CD4-positive, alpha-beta T cell (primary cell): ENCODE measurements at regions not wholly inside any gene's neighbourhood (a gene's known extent, or its start where the extent isn't known, plus 50 kb on each side); places are given as distances from the start of the nearest gene placed in this dataset.
"Not testable (repeated sequence)": the region's sequence is repeated elsewhere in the genome, so short reads cannot be mapped to it uniquely, and the experiment has no call there.

Experiments
- ATAC-seq: fragments of 200-7000 bp; cut with Tn5 transposase; one replicate; pipeline ENCODE4 v1.10.0; 2022; ENCODE audit warnings: mild to moderate bottlenecking; ENCODE audit not compliant: poor library complexity
- CTCF ChIA-PET: fragments of 350-600 bp; sonication (Branson Sonifier 250); formaldehyde crosslinking; loops from one replicate; lab custom pipeline; 2021; ENCODE audit warnings: antibody characterized with exemption, inconsistent platforms; lab: Charles Lee
- POLR2A ChIA-PET: fragments of 350-600 bp; sonication (Branson Sonifier 250); formaldehyde crosslinking; loops from one replicate; lab custom pipeline; 2021; ENCODE audit warnings: antibody characterized with exemption, inconsistent platforms; lab: Charles Lee
- DNase-seq, 14 experiments: peaks; one replicate each; pipeline ENCODE4 v3.0.0-alpha.2; 2013 to 2020; ENCODE audit warnings: mixed read lengths in 2 of 14
- H3K27ac ChIP-seq, 2 donors: one replicate each; pipeline versions ENCODE4 v1.5.1 to v1.7.0; 2013; ENCODE audit warnings: low read length in 2 of 2, low read depth in 1 of 2, mild to moderate bottlenecking in 1 of 2
- H3K27me3 ChIP-seq, 2 experiments: 1 replicate in 1 of 2; 2 replicates in 1 of 2; pipeline versions ENCODE4 v1.6.1 to v1.7.0; 2013; ENCODE audit warnings: low read length in 2 of 2, control low read depth in 1 of 2, mild to moderate bottlenecking in 1 of 2, moderate library complexity in 1 of 2; ENCODE audit not compliant: insufficient read depth in 2 of 2, control insufficient read depth in 1 of 2
- H3K36me3 ChIP-seq: one replicate; pipeline ENCODE4 v1.6.1; 2013; ENCODE audit warnings: low read length, control low read depth; ENCODE audit not compliant: insufficient read depth
- H3K4me1 ChIP-seq: one replicate; pipeline ENCODE4 v1.6.1; 2013; ENCODE audit warnings: low read length, control low read depth; ENCODE audit not compliant: insufficient read depth
- H3K4me3 ChIP-seq: one replicate; pipeline ENCODE4 v1.5.1; 2013; ENCODE audit warnings: mild to moderate bottlenecking, low read length, moderate library complexity
- H3K9me3 ChIP-seq, 2 experiments: 1 replicate in 1 of 2; 2 replicates in 1 of 2; pipeline versions ENCODE4 v1.6.1 to v1.7.0; 2013; ENCODE audit warnings: low read length in 2 of 2, mild to moderate bottlenecking in 2 of 2, control low read depth in 1 of 2, moderate library complexity in 1 of 2; ENCODE audit not compliant: control insufficient read depth in 1 of 2, insufficient read depth in 1 of 2
- H3K27ac Mint-ChIP-seq: one replicate; pipeline ENCODE4 v1.8.0; 2020; ENCODE audit warnings: mixed read lengths
- H3K27me3 Mint-ChIP-seq: one replicate; pipeline ENCODE4 v1.8.0; 2021; ENCODE audit warnings: mixed read lengths
- H3K36me3 Mint-ChIP-seq: one replicate; pipeline ENCODE4 v1.8.0; 2021; ENCODE audit warnings: low read depth, mixed read lengths
- H3K4me1 Mint-ChIP-seq: one replicate; pipeline ENCODE4 v1.8.0; 2021; ENCODE audit warnings: low read depth, mixed read lengths
- H3K4me3 Mint-ChIP-seq: one replicate; pipeline ENCODE4 v1.8.0; 2020; ENCODE audit warnings: mild to moderate bottlenecking, mixed read lengths
- H3K9me3 Mint-ChIP-seq: one replicate; pipeline ENCODE4 v1.8.0; 2020; ENCODE audit warnings: mixed read lengths
- intact Hi-C, 2 experiments: fragments of 100-400 bp; cut with DNase I in 1 of 2; cut with micrococcal nuclease in 1 of 2; formaldehyde crosslinking; loops; one replicate each; pipeline versions ENCODE4 v1.15.1 to v1.9.0; 2023 to 2025; cut with DNase I, micrococcal nuclease
- TF ChIP-seq, protein P1 (sequence below): fragments of 200-600 bp; IDR thresholded peaks from one replicate; pipeline ENCODE4 v1.8.0; 2022; ENCODE audit warnings: antibody characterized with exemption, mild to moderate bottlenecking

- H3K4me1 ChIP-seq, result peaks cover 14% of the 10 kb centered on the region
- no peak overlapping the region for H3K4me3 ChIP-seq
- peaks cover 0 to 8% of the 10 kb centered on the region in 2 experiments for H3K27me3 ChIP-seq
- no peak overlapping the region for H3K27ac Mint-ChIP-seq
- no peaks in the 10 kb centered on the region for H3K9me3 Mint-ChIP-seq
- no peak overlapping the region for H3K4me3 Mint-ChIP-seq
- no peaks in the 10 kb centered on the region for H3K36me3 ChIP-seq
- peaks cover 43% of the 10 kb centered on the region for H3K27me3 Mint-ChIP-seq
- DNase-seq, result no peak
- ChIA-PET POLR2A (no interaction called here), CTCF (no interaction called here)
- H3K4me1 Mint-ChIP-seq, result peaks cover 13% of the 10 kb centered on the region
- intact Hi-C loops, result loop anchor here in 1 of 2 experiments (10.0 kb wide), 1 partner anchor 281 kb away; no protein-coding TSS in a partner anchor
- H3K36me3 Mint-ChIP-seq, result no peaks in the 10 kb centered on the region
- TF ChIP-seq, protein P1, sequence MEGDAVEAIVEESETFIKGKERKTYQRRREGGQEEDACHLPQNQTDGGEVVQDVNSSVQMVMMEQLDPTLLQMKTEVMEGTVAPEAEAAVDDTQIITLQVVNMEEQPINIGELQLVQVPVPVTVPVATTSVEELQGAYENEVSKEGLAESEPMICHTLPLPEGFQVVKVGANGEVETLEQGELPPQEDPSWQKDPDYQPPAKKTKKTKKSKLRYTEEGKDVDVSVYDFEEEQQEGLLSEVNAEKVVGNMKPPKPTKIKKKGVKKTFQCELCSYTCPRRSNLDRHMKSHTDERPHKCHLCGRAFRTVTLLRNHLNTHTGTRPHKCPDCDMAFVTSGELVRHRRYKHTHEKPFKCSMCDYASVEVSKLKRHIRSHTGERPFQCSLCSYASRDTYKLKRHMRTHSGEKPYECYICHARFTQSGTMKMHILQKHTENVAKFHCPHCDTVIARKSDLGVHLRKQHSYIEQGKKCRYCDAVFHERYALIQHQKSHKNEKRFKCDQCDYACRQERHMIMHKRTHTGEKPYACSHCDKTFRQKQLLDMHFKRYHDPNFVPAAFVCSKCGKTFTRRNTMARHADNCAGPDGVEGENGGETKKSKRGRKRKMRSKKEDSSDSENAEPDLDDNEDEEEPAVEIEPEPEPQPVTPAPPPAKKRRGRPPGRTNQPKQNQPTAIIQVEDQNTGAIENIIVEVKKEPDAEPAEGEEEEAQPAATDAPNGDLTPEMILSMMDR, result no peak
- H3K27ac ChIP-seq, result no peak overlapping the region
- ATAC-seq, result no peak
- no peaks in the 10 kb centered on the region for H3K9me3 ChIP-seq
These were observed 70.8 kb upstream of the TEAD1 start for GRCh38 chr11:12603143-12604088.

- ChIA-PET CTCF (no interaction called here), POLR2A (no interaction called here)
- H3K36me3 Mint-ChIP-seq, result no peaks in the 10 kb centered on the region
- intact Hi-C loops, result loop anchor here in 1 of 2 experiments (10.0 kb wide), 1 partner anchor 280 kb away; no protein-coding TSS in a partner anchor
- H3K9me3 Mint-ChIP-seq, result no peaks in the 10 kb centered on the region
- no peak for DNase-seq
- peaks cover 47% of the 10 kb centered on the region for H3K27me3 Mint-ChIP-seq
- peaks cover under 1% of the 10 kb centered on the region for H3K4me1 Mint-ChIP-seq
- no peak overlapping the region for H3K27ac Mint-ChIP-seq
- Histone ChIP-seq H3K4me3 (no peak overlapping the region), H3K27me3 (peaks cover 0 to 8% of the 10 kb centered on the region in 2 experiments), H3K27ac (no peak overlapping the region), H3K9me3 (peaks cover 0 to 1% of the 10 kb centered on the region in 2 experiments), H3K4me1 (peaks cover 1% of the 10 kb centered on the region), H3K36me3 (no peaks in the 10 kb centered on the region)
- TF ChIP-seq, protein P1, result no peak
- no peak overlapping the region for H3K4me3 Mint-ChIP-seq
- no peak for ATAC-seq
These were observed 69.6 kb upstream of the TEAD1 start for GRCh38 chr11:12604557-12605153.

GRCh38 chr11:12606597-12606996, 67.6 kb upstream of the TEAD1 start:
- Mint-ChIP-seq H3K27me3 (peaks cover 41% of the 10 kb centered on the region), H3K4me3 (no peak overlapping the region), H3K4me1 (no peaks in the 10 kb centered on the region), H3K36me3 (no peaks in the 10 kb centered on the region), H3K27ac (no peak overlapping the region), H3K9me3 (peaks cover 6% of the 10 kb centered on the region)
- TF ChIP-seq, protein P1, result no peak
- no peaks in the 10 kb centered on the region for H3K4me1 ChIP-seq
- H3K27ac ChIP-seq, result no peak overlapping the region
- intact Hi-C loops, result loop anchor here in 1 of 2 experiments (10.0 kb wide), 1 partner anchor 278 kb away; no protein-coding TSS in a partner anchor
- no peak overlapping the region for H3K4me3 ChIP-seq
- no peaks in the 10 kb centered on the region for H3K36me3 ChIP-seq
- ATAC-seq (no peak), DNase-seq (no peak)
- peaks cover 8 to 17% of the 10 kb centered on the region in 2 experiments for H3K9me3 ChIP-seq
- peaks cover 0 to 4% of the 10 kb centered on the region in 2 experiments for H3K27me3 ChIP-seq
- CTCF ChIA-PET, result no interaction called here
- POLR2A ChIA-PET, result no interaction called here

- ATAC-seq, H3K4me1 Mint-ChIP-seq, DNase-seq, H3K4me3 ChIP-seq, CTCF ChIA-PET, H3K27me3 ChIP-seq, H3K4me1 ChIP-seq, H3K36me3 Mint-ChIP-seq, POLR2A ChIA-PET, H3K4me3 Mint-ChIP-seq, H3K27ac Mint-ChIP-seq, H3K27ac ChIP-seq, H3K36me3 ChIP-seq: not testable (repeated sequence)
- H3K9me3 ChIP-seq, result peaks cover 8 to 23% of the 10 kb centered on the region in 2 experiments
- peaks cover 49% of the 10 kb centered on the region for H3K27me3 Mint-ChIP-seq
- intact Hi-C loops, result loop anchor here in 1 of 2 experiments (10.0 kb wide), 1 partner anchor 276 kb away; no protein-coding TSS in a partner anchor
- peaks cover 17% of the 10 kb centered on the region for H3K9me3 Mint-ChIP-seq
These were observed 65.5 kb upstream of the TEAD1 start for GRCh38 chr11:12608678-12609077.
